IPS DF 4.7 (cell line): ENCODE measurements at regions not wholly inside any gene's neighbourhood (a gene's known extent, or its start where the extent isn't known, plus 50 kb on each side); places are given as distances from the start of the nearest gene placed in this dataset.

Experiments
- DNase-seq: peaks from one replicate; pipeline ENCODE4 v3.0.0-alpha.2; 2013; ENCODE audit warnings: low spot score; ENCODE audit errors: extremely low read depth

GRCh38 chr3:168655611-168656010 lies 559.9 kb upstream of the GOLIM4 start:
- DNase-seq: no peak

- DNase-seq: no peak
These were observed 559.0 kb upstream of the GOLIM4 start for GRCh38 chr3:168654700-168655099.

GRCh38 chr3:168653255-168653654 lies 557.5 kb upstream of the GOLIM4 start:
- DNase-seq: no peak

- DNase-seq: no peak
These were observed 552.6 kb upstream of the GOLIM4 start for GRCh38 chr3:168648321-168648720.

GRCh38 chr3:168647582-168647981 lies 551.9 kb upstream of the GOLIM4 start:
- no peak for DNase-seq

- DNase-seq: no peak
These were observed 549.5 kb upstream of the GOLIM4 start for GRCh38 chr3:168645180-168645579.

GRCh38 chr3:168628549-168628948 lies 532.8 kb upstream of the GOLIM4 start:
- no peak for DNase-seq

- no peak for DNase-seq
These were observed 529.8 kb upstream of the GOLIM4 start for GRCh38 chr3:168625477-168625876.

GRCh38 chr3:168624892-168625448 lies 529.2 kb upstream of the GOLIM4 start:
- no peak for DNase-seq

- no peak for DNase-seq
These were observed 528.5 kb upstream of the GOLIM4 start for GRCh38 chr3:168624195-168624594.

- no peak for DNase-seq
These were observed 527.1 kb upstream of the GOLIM4 start for GRCh38 chr3:168622795-168623194.

GRCh38 chr3:168620854-168621253 lies 525.1 kb upstream of the GOLIM4 start:
- peak; percentile 49 for DNase-seq

- no peak for DNase-seq
These were observed 523.2 kb upstream of the GOLIM4 start for GRCh38 chr3:168618827-168619470.

GRCh38 chr3:168617658-168618057 lies 521.9 kb upstream of the GOLIM4 start:
- no peak for DNase-seq

- DNase-seq: no peak
These were observed 521.2 kb upstream of the GOLIM4 start for GRCh38 chr3:168616915-168617314.

- DNase-seq: no peak
These were observed 519.8 kb upstream of the GOLIM4 start for GRCh38 chr3:168615493-168616020.

- DNase-seq: no peak
These were observed 517.4 kb upstream of the GOLIM4 start for GRCh38 chr3:168613151-168613550.

GRCh38 chr3:168612671-168613070 lies 516.9 kb upstream of the GOLIM4 start:
- no peak for DNase-seq

GRCh38 chr3:168611826-168612225 lies 516.1 kb upstream of the GOLIM4 start:
- no peak for DNase-seq

- DNase-seq: no peak
These were observed 513.2 kb upstream of the GOLIM4 start for GRCh38 chr3:168608926-168609325.

GRCh38 chr3:168604767-168605166 lies 509.0 kb upstream of the GOLIM4 start:
- no peak for DNase-seq

GRCh38 chr3:168598250-168598649 lies 502.5 kb upstream of the GOLIM4 start:
- DNase-seq: no peak

- no peak for DNase-seq
These were observed 500.6 kb upstream of the GOLIM4 start for GRCh38 chr3:168596175-168596823.
